ENCODE measurements at regions not wholly inside any gene's neighbourhood (a gene's known extent, or its start where the extent isn't known, plus 50 kb on each side); places are given as distances from the start of the nearest gene placed in this dataset.

- no peak for ATAC-seq
- ChIA-PET CTCF (interaction anchor here (0.9 to 1.0 kb wide), 3 partner anchors 11 to 99 kb away, joined by 3 read pairs; no protein-coding TSS in a partner anchor), POLR2A (no interaction called here)
- no peak overlapping the region for H3K27ac Mint-ChIP-seq
- no peak for DNase-seq (ENCODE audit: low spot score)
- H3K36me3 Mint-ChIP-seq, result peaks cover 11% of the 10 kb centered on the region
- TF ChIP-seq RELA (CRISPR knock-in tag; IDR thresholded peaks at IDR 0.05; ENCODE audit: borderline replicate concordance) (no peak), TEAD1 (CRISPR knock-in tag; IDR thresholded peaks at IDR 0.05) (no peak), ATF3 (CRISPR knock-in tag; conservative IDR thresholded peaks at IDR 0.05) (no peak), TCF7 (CRISPR knock-in tag; IDR thresholded peaks at IDR 0.05; ENCODE audit: low read depth) (no peak), PREB (CRISPR knock-in tag; IDR thresholded peaks at IDR 0.05; ENCODE audit: borderline replicate concordance) (no peak), ZNF423 (CRISPR knock-in tag; IDR thresholded peaks at IDR 0.05) (no peak)
- peaks cover 38% of the 10 kb centered on the region for H3K27me3 Mint-ChIP-seq (ENCODE audit: low read depth)
- H3K4me1 Mint-ChIP-seq, result peaks cover 7% of the 10 kb centered on the region
- H3K9me3 Mint-ChIP-seq, result peaks cover 16% of the 10 kb centered on the region
- no peak overlapping the region for H3K4me3 Mint-ChIP-seq
Measured at GRCh38 chr6:14217728-14218518, 100.4 kb downstream of the CD83 start.

GRCh38 chr6:14218519-14218800 lies 100.9 kb downstream of the CD83 start:
- H3K9me3 Mint-ChIP-seq, result peaks cover 11% of the 10 kb centered on the region
- H3K27ac Mint-ChIP-seq, result no peak overlapping the region
- DNase-seq (ENCODE audit: low spot score) (no peak), ATAC-seq (no peak)
- ChIA-PET CTCF (interaction anchor here (0.9 kb wide), 1 partner anchor 99 kb away, joined by 3 read pairs; no protein-coding TSS in a partner anchor), POLR2A (no interaction called here)
- TF ChIP-seq ZNF512 (CRISPR knock-in tag; IDR thresholded peaks at IDR 0.05; ENCODE audit: borderline replicate concordance), result no peak
- no peak for TF ChIP-seq ZNF219 (CRISPR knock-in tag; IDR thresholded peaks at IDR 0.05; ENCODE audit: borderline replicate concordance)
- no peak for TF ChIP-seq E2F1 (CRISPR knock-in tag; IDR thresholded peaks at IDR 0.05)
- no peak for TF ChIP-seq ZNF263 (CRISPR knock-in tag; IDR thresholded peaks at IDR 0.05; ENCODE audit: low read depth)
- peaks cover 5% of the 10 kb centered on the region for H3K36me3 Mint-ChIP-seq
- H3K27me3 Mint-ChIP-seq (ENCODE audit: low read depth), result peaks cover 32% of the 10 kb centered on the region
- H3K4me3 Mint-ChIP-seq, result no peak overlapping the region
- peaks cover 7% of the 10 kb centered on the region for H3K4me1 Mint-ChIP-seq

- CTCF ChIA-PET, result no interaction called here
- POLR2A ChIA-PET, result no interaction called here
Measured at GRCh38 chr6:14221564-14222279, 104.2 kb downstream of the CD83 start.

More at GRCh38 chr6:14221564-14222279, 104.2 kb downstream of the CD83 start:
- Mint-ChIP-seq H3K36me3 (peaks cover 7% of the 10 kb centered on the region), H3K9me3 (peaks cover 13% of the 10 kb centered on the region), H3K27ac (no peak overlapping the region), H3K4me1 (peaks cover 7% of the 10 kb centered on the region), H3K27me3 (ENCODE audit: low read depth) (peaks cover 14% of the 10 kb centered on the region), H3K4me3 (no peak overlapping the region)
- TF ChIP-seq FOXP4 (CRISPR knock-in tag; IDR thresholded peaks at IDR 0.05) (no peak), ATF2 (CRISPR knock-in tag; IDR thresholded peaks at IDR 0.05; ENCODE audit: borderline replicate concordance, low read depth) (no peak), SP1 (CRISPR knock-in tag; conservative IDR thresholded peaks at IDR 0.05) (no peak), ERG (CRISPR knock-in tag; IDR thresholded peaks at IDR 0.05) (no peak), MAX (CRISPR knock-in tag; IDR thresholded peaks at IDR 0.05) (no peak), ZBTB21 (CRISPR knock-in tag; IDR thresholded peaks at IDR 0.05; ENCODE audit: borderline replicate concordance) (no peak), USF1 (CRISPR knock-in tag; IDR thresholded peaks at IDR 0.05) (no peak)
- DNase-seq (ENCODE audit: low spot score), result no peak
- ATAC-seq, result no peak
